ENCODE measurements at regions not wholly inside any gene's neighbourhood (a gene's known extent, or its start where the extent isn't known, plus 50 kb on each side); places are given as distances from the start of the nearest gene placed in this dataset.

DNA sequence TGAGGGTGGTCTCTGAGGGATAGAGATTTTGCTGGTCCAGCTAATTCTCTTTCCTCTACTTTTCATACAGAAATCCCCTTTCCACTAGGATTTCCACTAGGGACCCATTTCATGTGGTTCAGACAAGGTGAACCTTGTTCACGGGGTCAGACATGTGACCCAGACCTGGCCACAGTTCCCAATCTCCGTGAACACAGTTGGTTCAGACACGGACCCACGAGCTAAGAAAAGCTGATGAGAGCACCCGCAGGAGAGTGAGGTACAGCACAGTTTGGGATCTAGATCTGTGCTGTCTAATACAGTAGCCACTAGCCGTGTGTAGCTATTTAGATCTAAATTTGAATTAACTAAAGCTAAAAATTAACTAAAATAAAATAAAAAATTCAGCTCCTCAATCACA is 88.1 kb downstream of the AXIN2 start (continued):
- TF ChIP-seq, protein P1, sequence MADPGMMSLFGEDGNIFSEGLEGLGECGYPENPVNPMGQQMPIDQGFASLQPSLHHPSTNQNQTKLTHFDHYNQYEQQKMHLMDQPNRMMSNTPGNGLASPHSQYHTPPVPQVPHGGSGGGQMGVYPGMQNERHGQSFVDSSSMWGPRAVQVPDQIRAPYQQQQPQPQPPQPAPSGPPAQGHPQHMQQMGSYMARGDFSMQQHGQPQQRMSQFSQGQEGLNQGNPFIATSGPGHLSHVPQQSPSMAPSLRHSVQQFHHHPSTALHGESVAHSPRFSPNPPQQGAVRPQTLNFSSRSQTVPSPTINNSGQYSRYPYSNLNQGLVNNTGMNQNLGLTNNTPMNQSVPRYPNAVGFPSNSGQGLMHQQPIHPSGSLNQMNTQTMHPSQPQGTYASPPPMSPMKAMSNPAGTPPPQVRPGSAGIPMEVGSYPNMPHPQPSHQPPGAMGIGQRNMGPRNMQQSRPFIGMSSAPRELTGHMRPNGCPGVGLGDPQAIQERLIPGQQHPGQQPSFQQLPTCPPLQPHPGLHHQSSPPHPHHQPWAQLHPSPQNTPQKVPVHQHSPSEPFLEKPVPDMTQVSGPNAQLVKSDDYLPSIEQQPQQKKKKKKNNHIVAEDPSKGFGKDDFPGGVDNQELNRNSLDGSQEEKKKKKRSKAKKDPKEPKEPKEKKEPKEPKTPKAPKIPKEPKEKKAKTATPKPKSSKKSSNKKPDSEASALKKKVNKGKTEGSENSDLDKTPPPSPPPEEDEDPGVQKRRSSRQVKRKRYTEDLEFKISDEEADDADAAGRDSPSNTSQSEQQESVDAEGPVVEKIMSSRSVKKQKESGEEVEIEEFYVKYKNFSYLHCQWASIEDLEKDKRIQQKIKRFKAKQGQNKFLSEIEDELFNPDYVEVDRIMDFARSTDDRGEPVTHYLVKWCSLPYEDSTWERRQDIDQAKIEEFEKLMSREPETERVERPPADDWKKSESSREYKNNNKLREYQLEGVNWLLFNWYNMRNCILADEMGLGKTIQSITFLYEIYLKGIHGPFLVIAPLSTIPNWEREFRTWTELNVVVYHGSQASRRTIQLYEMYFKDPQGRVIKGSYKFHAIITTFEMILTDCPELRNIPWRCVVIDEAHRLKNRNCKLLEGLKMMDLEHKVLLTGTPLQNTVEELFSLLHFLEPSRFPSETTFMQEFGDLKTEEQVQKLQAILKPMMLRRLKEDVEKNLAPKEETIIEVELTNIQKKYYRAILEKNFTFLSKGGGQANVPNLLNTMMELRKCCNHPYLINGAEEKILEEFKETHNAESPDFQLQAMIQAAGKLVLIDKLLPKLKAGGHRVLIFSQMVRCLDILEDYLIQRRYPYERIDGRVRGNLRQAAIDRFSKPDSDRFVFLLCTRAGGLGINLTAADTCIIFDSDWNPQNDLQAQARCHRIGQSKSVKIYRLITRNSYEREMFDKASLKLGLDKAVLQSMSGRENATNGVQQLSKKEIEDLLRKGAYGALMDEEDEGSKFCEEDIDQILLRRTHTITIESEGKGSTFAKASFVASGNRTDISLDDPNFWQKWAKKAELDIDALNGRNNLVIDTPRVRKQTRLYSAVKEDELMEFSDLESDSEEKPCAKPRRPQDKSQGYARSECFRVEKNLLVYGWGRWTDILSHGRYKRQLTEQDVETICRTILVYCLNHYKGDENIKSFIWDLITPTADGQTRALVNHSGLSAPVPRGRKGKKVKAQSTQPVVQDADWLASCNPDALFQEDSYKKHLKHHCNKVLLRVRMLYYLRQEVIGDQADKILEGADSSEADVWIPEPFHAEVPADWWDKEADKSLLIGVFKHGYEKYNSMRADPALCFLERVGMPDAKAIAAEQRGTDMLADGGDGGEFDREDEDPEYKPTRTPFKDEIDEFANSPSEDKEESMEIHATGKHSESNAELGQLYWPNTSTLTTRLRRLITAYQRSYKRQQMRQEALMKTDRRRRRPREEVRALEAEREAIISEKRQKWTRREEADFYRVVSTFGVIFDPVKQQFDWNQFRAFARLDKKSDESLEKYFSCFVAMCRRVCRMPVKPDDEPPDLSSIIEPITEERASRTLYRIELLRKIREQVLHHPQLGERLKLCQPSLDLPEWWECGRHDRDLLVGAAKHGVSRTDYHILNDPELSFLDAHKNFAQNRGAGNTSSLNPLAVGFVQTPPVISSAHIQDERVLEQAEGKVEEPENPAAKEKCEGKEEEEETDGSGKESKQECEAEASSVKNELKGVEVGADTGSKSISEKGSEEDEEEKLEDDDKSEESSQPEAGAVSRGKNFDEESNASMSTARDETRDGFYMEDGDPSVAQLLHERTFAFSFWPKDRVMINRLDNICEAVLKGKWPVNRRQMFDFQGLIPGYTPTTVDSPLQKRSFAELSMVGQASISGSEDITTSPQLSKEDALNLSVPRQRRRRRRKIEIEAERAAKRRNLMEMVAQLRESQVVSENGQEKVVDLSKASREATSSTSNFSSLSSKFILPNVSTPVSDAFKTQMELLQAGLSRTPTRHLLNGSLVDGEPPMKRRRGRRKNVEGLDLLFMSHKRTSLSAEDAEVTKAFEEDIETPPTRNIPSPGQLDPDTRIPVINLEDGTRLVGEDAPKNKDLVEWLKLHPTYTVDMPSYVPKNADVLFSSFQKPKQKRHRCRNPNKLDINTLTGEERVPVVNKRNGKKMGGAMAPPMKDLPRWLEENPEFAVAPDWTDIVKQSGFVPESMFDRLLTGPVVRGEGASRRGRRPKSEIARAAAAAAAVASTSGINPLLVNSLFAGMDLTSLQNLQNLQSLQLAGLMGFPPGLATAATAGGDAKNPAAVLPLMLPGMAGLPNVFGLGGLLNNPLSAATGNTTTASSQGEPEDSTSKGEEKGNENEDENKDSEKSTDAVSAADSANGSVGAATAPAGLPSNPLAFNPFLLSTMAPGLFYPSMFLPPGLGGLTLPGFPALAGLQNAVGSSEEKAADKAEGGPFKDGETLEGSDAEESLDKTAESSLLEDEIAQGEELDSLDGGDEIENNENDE (IDR thresholded peaks at IDR 0.05; ENCODE audit: low read depth, low read length), result no peak
- TF ChIP-seq, protein P2, sequence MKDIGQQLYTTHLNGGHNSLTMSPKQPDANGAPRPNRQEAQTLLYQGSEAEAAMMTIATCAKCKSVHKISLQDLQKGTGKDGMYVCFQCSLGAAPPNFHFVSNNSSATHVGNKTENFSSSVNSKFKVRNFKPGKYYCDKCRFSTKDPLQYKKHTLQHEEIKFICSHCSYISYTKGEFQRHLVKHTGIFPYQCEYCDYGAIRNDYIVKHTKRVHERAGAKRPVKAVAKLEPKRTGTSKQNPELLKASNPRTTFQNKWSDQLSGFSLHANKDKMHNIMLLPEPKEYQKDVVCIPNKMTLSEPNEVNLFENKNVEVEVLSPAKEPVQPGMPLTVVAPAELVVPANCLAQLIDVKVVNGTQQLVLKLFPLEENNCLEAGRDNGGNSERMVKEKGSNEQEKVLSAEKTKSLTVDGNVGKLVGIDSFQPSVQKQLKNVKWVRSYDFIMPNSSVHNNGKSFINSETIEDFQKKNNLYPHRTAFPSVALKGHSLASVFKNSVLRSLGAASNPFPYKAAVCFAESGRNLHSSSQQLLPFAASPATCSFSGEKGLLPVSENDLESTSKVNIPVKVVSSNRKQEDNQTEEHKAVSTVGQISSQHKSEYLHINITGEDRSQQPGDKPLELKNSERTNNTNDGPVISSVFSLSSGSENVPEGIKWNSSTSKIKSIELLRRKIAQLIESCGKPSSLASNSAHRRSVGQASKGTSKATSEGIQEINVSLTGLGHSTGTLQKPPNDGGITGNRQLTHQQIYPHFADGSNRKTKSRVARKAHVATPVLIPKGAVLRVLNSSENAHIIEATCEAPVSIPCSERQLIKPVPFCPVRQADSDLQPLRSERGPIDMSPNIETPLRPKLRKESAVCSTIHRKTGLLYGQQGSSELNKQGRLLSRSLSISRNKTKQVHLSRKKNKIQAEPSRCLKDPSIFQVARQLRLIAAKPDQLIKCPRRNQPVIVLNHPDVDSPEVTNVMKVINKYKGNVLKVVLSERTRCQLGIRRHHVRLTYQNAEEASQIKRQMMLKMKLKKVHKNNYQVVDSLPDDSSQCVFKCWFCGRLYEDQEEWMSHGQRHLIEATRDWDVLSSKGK (CRISPR knock-in tag; IDR thresholded peaks at IDR 0.05), result no peak
- TF ChIP-seq TAL1 (IDR thresholded peaks at IDR 0.05), result no peak
- TF ChIP-seq, protein P3, sequence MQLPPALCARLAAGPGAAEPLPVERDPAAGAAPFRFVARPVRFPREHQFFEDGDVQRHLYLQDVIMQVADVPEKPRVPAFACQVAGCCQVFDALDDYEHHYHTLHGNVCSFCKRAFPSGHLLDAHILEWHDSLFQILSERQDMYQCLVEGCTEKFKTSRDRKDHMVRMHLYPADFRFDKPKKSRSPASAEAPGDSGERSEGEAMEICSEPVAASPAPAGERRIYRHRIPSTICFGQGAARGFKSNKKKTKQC (CRISPR knock-in tag; IDR thresholded peaks at IDR 0.05), result no peak
- no peak for TF ChIP-seq KAT8 (IDR thresholded peaks at IDR 0.05; ENCODE audit: low read depth)
- no peak for TF ChIP-seq BRD9 (IDR thresholded peaks at IDR 0.05; ENCODE audit: low read depth, partially characterized antibody)
